ENCODE measurements at regions not wholly inside any gene's neighbourhood (a gene's known extent, or its start where the extent isn't known, plus 50 kb on each side); places are given as distances from the start of the nearest gene placed in this dataset.

DNA sequence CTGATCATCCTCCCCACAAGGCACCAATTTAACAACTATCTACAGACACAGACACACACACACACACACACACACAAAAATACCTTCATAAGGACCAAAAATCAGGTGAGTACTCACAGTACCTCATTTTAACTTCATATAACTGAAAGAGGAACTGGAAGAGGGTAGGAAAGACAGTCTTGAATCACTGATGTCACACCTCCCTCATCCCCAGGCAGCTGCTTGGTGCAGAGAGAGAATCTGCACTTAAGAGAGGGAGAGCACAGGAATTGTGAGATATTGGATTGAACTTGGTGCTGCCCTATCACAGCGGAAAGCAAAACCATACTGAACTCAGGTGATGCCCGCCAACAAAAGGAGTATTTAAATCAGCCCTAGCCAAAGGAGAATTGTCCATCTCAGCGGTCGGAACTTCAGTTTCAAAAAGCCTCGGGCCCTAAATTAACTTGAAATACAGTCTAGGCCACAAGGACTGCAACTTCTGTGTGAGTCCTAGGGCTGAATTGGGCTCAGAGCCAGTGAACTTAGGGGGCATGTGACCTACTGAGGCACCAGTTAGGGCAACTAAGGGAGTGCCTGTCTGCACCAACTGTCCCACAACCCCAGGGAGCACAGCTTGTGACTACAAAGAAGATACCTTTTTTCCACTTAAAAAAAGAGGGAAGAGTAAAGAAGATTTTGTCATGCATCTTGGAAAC is 211.1 kb downstream of the LRATD1 start:
- H3K36me3 ChIP-seq (replicated peaks in 1 of 2; ENCODE audit: control insufficient read depth in 1 of 2, insufficient read depth in 2 of 2, low read length in 1 of 2): no peaks in the 10 kb centered on the region
- H3K9me2 ChIP-seq: no peaks in the 10 kb centered on the region
- H3K4me2 ChIP-seq: no peak overlapping the region
- H3F3A ChIP-seq (replicated peaks; ENCODE audit: insufficient read depth): no peaks in the 10 kb centered on the region
- CTCF ChIA-PET: no interaction called here
- H3K9ac ChIP-seq: no peak overlapping the region
- H3K27me3 ChIP-seq (ENCODE audit: insufficient read depth): no peaks in the 10 kb centered on the region
- no peak overlapping the region for H2AFZ ChIP-seq (ENCODE audit: low read depth)
- 31% methylated on average over 5 of the region's 5 CpGs for WGBS (ENCODE audit: low lambda C conversion rate)
- H3K27ac ChIP-seq (ENCODE audit: low read depth in 2 of 2, low read length in 1 of 2): no peak overlapping the region
- H4K20me1 ChIP-seq (ENCODE audit: insufficient read depth): no peaks in the 10 kb centered on the region
- POLR2A ChIA-PET: no interaction called here
- TF ChIP-seq RCOR1 (IDR thresholded peaks at IDR 0.05; ENCODE audit: low read length) (no peak), NFIC (IDR thresholded peaks at IDR 0.05; ENCODE audit: borderline replicate concordance) (no peak), USF1 (IDR thresholded peaks at IDR 0.05; ENCODE audit: borderline replicate concordance, low read depth) (no peak), YY1 (IDR thresholded peaks at IDR 0.05; ENCODE audit: low read depth) (no peak), RFX5 (IDR thresholded peaks at IDR 0.05; ENCODE audit: low read length) (no peak), ELF1 (IDR thresholded peaks at IDR 0.05) (no peak), NRF1 (IDR thresholded peaks at IDR 0.05; ENCODE audit: low read depth, low read length) (no peak), GATA2 (CRISPR knock-in tag; IDR thresholded peaks at IDR 0.05) (no peak), CHD2 (IDR thresholded peaks at IDR 0.05; ENCODE audit: low read length, partially characterized antibody) (no peak), POLR2AphosphoS5 (IDR thresholded peaks at IDR 0.05; ENCODE audit: low read depth, low read length) (no peak), SIN3A (IDR thresholded peaks at IDR 0.05; ENCODE audit: borderline replicate concordance, low read depth, low read length) (no peak), EP300 (IDR thresholded peaks at IDR 0.05; ENCODE audit: borderline replicate concordance in 1 of 2, low read depth in 1 of 2, low read length in 1 of 2) (no peak), FOXJ3 (CRISPR knock-in tag; IDR thresholded peaks at IDR 0.05) (no peak)
- TF ChIP-seq, protein P1, sequence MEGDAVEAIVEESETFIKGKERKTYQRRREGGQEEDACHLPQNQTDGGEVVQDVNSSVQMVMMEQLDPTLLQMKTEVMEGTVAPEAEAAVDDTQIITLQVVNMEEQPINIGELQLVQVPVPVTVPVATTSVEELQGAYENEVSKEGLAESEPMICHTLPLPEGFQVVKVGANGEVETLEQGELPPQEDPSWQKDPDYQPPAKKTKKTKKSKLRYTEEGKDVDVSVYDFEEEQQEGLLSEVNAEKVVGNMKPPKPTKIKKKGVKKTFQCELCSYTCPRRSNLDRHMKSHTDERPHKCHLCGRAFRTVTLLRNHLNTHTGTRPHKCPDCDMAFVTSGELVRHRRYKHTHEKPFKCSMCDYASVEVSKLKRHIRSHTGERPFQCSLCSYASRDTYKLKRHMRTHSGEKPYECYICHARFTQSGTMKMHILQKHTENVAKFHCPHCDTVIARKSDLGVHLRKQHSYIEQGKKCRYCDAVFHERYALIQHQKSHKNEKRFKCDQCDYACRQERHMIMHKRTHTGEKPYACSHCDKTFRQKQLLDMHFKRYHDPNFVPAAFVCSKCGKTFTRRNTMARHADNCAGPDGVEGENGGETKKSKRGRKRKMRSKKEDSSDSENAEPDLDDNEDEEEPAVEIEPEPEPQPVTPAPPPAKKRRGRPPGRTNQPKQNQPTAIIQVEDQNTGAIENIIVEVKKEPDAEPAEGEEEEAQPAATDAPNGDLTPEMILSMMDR (IDR thresholded peaks at IDR 0.05): no peak
- TF ChIP-seq, protein P2, sequence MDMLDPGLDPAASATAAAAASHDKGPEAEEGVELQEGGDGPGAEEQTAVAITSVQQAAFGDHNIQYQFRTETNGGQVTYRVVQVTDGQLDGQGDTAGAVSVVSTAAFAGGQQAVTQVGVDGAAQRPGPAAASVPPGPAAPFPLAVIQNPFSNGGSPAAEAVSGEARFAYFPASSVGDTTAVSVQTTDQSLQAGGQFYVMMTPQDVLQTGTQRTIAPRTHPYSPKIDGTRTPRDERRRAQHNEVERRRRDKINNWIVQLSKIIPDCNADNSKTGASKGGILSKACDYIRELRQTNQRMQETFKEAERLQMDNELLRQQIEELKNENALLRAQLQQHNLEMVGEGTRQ (IDR thresholded peaks at IDR 0.05; ENCODE audit: borderline replicate concordance, low read depth, low read length): no peak
- no peak overlapping the region for H3K4me3 ChIP-seq (ENCODE audit: low read depth in 2 of 2, low read length in 1 of 2)
- H3K4me1 ChIP-seq (ENCODE audit: control insufficient read depth in 1 of 2, insufficient read depth in 2 of 2, low read depth in 1 of 2, low read length in 1 of 2): no peaks in the 10 kb centered on the region
- H3K79me2 ChIP-seq (ENCODE audit: insufficient read depth): no peaks in the 10 kb centered on the region
- H3K9me3 ChIP-seq: peaks cover 18% of the 10 kb centered on the region
- no peak for DNase-seq

All from SK-N-SH (cell line).